Motor neuron (in vitro differentiated cells): ENCODE measurements at regions not wholly inside any gene's neighbourhood (a gene's known extent, or its start where the extent isn't known, plus 50 kb on each side); places are given as distances from the start of the nearest gene placed in this dataset.

Source experiments
- ATAC-seq, 8 experiments: fragments of 200-7000 bp; cut with Tn5 transposase; replicated peaks in 6 of 8; 2 replicates each; pipeline ENCODE4 v1.8.0; 2021; ENCODE audit warnings: mild to moderate bottlenecking in 8 of 8, moderate library complexity in 8 of 8
- H3K27ac ChIP-seq, 2 donors: fragments of 250-450 bp; sonication (Bioruptor Pico); 2 replicates each; pipeline ENCODE4 v1.9.0; 2021; ENCODE audit warnings: antibody characterized with exemption in 2 of 2, mild to moderate bottlenecking in 2 of 2, moderate library complexity in 1 of 2
- H3K4me1 ChIP-seq, 2 donors: fragments of 250-450 bp; sonication (Bioruptor Pico); replicated peaks in 1 of 2; 2 replicates each; pipeline ENCODE4 v1.6.1; 2021; ENCODE audit warnings: antibody characterized with exemption in 2 of 2, mild to moderate bottlenecking in 2 of 2, moderate library complexity in 1 of 2
- H3K4me3 ChIP-seq, 5 donors: fragments of 250-450 bp; sonication (Bioruptor Pico); 2 replicates each; pipeline ENCODE4 v1.9.0; 2021; ENCODE audit warnings: antibody characterized with exemption in 5 of 5, mild to moderate bottlenecking in 5 of 5, moderate library complexity in 4 of 5
- WGBS, 10 experiments: fragments of 450-650 bp; shearing (Covaris generic); methylation state at CpG; one replicate each; pipeline ENCODE4 v1.0.0; 2022; 5-methylcytosine and 5-hydroxymethylcytosine counted together
- in situ Hi-C, 9 experiments: fragments of 400-800 bp; cut with MboI; loops; one replicate each; pipeline ENCODE4 v1.15.0; 2021; ENCODE audit warnings: low sequenced_read_pairs in 9 of 9, low pct_unique_long_range_greater_than_20kb in 2 of 9; ENCODE audit not compliant: unreplicated experiment in 9 of 9

DNA sequence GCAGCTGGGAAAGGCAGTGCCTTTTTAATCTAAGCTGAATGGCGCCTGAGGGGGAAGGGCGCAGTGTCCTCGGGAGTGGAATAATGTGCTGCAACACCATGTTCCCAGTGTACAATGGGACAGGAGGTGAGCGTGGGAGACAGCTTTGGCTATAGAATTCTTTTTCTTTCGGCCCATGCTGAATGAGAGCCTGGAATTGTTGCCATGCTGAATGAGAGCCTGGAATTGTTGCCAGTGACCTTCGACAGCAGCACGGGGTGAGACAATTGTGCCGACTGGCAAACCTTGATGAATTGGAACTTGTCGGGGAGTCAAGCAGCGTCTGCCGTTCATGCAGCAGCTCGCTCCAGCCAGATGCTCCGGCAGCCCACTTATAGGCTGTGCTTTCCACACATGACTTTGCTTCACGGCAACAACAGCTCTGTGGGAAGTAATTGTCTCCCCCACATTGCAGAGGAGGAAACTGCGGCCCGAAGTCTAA, 141.4 kb upstream of the E2F8 start:
- peak in 7 of 8 experiments; percentile 25 to 88 (median 84) for ATAC-seq
- H3K27ac ChIP-seq, result peak overlapping the region; percentile 76 to 82
- peak overlapping the region; percentile 5 to 20 (median 12) for H3K4me3 ChIP-seq
- 0 to 14% (median 2%) methylated on average over 3 to 9 of the region's 16 CpGs; no CpG with 5 or more reads in 3 of the 10 experiments for WGBS, 10 experiments
- peaks cover 29 to 39% of the 10 kb centered on the region in 2 donors for H3K4me1 ChIP-seq
- in situ Hi-C loops, result no loop called here

DNA sequence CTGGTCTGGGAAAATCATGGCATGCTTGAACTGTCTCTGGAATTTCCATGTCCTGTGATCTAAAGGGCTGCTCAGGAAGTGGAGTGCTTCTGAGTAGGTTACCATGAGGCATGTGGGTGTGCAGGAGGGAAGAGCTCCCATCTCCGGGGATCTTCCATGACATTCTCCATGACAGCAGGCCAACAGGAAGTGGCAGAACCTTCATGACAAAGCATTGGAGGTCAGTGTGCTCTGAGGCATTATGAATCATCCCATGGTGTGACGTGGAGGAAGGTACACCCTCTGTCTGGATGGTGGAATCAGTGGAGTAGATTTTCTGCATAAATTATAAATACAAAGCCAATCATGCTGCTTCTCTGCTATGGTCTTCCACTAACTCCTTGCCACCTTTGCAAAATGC, 139.6 kb upstream of the E2F8 start:
- no peak overlapping the region for H3K27ac ChIP-seq
- no peak overlapping the region for H3K4me3 ChIP-seq
- H3K4me1 ChIP-seq, result peaks cover 29 to 37% of the 10 kb centered on the region in 2 donors
- in situ Hi-C loops, result no loop called here
- 0 to 100% (median 63%) methylated on average over 1 to 2 of the region's 2 CpGs; no CpG with 5 or more reads in 5 of the 10 experiments for WGBS, 10 experiments
- ATAC-seq, result peak in 6 of 8 experiments; percentile 4 to 97 (median 62)

DNA sequence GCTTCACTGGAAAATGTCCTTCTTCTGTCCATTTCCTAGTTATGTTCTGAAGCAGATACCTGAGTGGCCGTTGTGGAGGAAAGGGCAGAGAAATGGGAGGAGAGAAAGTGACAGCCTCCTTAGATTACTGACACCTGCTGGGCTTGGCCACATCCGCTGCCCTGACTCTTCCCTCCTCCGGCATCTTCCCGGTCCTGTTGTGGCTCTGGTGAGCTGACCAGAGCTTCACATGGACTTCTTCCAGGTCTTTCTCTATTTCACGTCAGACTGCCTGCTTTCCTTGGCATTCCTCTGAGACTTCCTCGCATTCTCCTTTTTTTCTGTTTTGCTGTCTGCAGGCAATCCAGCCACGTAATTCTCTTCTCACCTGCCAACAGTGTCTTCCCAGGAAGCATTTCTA, 138.7 kb upstream of the E2F8 start:
- H3K4me3 ChIP-seq, result no peak overlapping the region
- no peak overlapping the region for H3K27ac ChIP-seq
- ATAC-seq, result no peak
- in situ Hi-C loops, result no loop called here
- WGBS, 10 experiments, result 62 to 100% (median 90%) methylated on average over 2 to 7 of the region's 7 CpGs; no CpG with 5 or more reads in 1 of the 10 experiments
- H3K4me1 ChIP-seq, result peaks cover 29 to 37% of the 10 kb centered on the region in 2 donors

DNA sequence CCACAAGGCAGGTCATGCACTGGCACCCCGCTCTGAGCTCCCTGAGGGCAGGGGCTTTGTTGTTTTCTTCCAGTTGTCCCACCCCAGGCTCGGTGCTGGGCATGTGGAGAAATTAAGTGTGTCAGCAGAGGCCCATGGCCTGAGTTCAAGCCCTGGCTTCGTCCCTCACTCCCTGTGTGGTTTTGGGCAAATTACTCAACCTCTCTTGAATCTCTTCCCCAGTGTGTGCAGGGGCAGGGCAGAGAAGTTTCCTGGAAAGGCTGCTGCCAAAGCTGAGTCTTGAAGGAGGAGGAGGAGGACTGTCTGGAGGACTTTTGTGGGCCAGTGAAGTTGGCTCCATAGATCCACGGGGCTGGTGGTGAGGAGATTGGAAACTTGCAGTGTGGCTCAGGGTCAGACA, 138.1 kb upstream of the E2F8 start:
- no peak for ATAC-seq
- Histone ChIP-seq H3K27ac (no peak overlapping the region), H3K4me1 (peaks cover 29 to 37% of the 10 kb centered on the region in 2 donors), H3K4me3 (no peak overlapping the region)
- WGBS, 10 experiments, result 13 to 100% (median 88%) methylated on average over 1 to 3 of the region's 4 CpGs; no CpG with 5 or more reads in 3 of the 10 experiments
- in situ Hi-C loops, result no loop called here

DNA sequence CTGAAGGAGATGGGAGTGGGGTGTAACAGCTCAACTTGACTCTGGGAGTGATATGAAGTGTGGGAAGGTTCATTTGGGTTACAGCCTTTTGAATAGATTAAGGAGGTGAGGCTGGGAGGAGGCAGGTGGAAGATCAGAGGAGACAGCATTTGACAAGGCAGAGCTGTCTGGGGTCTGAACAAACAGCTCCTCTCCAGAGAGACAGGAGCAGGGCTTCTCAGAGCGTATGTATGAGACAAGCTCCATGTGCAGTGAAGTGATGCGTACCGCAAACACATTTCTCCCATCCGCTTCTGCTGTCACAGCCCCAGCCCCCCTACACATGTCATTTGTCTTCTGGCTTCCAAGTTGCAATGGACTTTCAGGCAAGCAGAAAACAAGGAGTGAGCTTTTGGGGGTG, 137.1 kb upstream of the E2F8 start:
- WGBS, 10 experiments, result 70 to 100% (median 90%) methylated on average over 1 to 2 of the region's 4 CpGs; no CpG with 5 or more reads in 7 of the 10 experiments
- H3K4me1 ChIP-seq, result peaks cover 23 to 34% of the 10 kb centered on the region in 2 donors
- no peak overlapping the region for H3K4me3 ChIP-seq
- H3K27ac ChIP-seq, result peak overlapping the region in 1 of 2 donors; percentile 5
- in situ Hi-C loops, result no loop called here
- ATAC-seq, result peak in 4 of 8 experiments; percentile 21 to 46 (median 44)

DNA sequence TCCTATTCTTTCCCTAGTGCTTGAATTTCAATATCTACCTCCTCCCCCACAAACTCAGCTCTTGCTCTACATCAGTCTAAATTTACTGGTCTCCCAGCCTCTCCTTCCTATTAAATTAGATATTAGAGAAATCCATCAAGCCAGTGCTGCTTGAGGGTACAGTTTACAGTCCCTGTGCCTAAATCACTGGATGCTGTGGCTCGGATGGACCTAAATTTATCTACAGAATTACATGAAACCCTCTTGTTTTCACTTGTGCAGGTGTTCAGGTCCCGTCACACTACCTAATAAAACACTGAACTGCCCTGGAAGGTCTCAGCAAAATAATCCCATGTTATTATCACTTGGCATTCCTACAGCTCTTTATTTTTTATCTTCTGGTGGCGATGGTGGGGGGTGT, 134.7 kb upstream of the E2F8 start:
- ATAC-seq, result no peak
- WGBS, 10 experiments, result 46 to 100% (median 94%) methylated on average over 1 to 3 of the region's 3 CpGs
- H3K4me1 ChIP-seq, result peaks cover 14 to 16% of the 10 kb centered on the region in 2 donors
- H3K4me3 ChIP-seq, result no peak overlapping the region
- in situ Hi-C loops, result no loop called here
- H3K27ac ChIP-seq, result no peak overlapping the region

DNA sequence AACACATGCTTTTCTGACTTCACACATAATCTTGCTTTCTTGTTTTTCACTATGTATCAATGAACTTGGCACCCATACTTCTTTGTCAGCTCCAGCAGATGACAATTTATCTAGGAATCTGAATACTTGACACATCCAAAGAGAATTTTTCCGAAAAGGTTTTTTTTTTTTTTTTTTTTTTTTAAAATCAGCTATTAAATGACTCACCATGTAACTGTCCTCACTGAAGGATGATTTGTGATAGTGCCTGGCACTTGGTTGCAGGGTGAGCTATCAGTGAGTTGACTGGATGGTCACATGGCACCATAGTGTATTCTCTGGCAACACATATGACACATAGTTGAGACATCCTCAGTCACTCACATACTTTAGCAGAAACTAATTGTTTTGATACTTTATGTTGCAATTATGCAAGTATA, 133.4 kb upstream of the E2F8 start:
- Histone ChIP-seq H3K27ac (no peak overlapping the region), H3K4me3 (no peak overlapping the region), H3K4me1 (peaks cover 25% of the 10 kb centered on the region in 2 donors)
- in situ Hi-C loops, result no loop called here
- WGBS, 10 experiments, result 0 to 89% (median 63%) methylated on average over 1 of the region's 1 CpG; no CpG with 5 or more reads in 1 of the 10 experiments
- peak in 7 of 8 experiments; percentile 88 to 99 (median 93) for ATAC-seq

DNA sequence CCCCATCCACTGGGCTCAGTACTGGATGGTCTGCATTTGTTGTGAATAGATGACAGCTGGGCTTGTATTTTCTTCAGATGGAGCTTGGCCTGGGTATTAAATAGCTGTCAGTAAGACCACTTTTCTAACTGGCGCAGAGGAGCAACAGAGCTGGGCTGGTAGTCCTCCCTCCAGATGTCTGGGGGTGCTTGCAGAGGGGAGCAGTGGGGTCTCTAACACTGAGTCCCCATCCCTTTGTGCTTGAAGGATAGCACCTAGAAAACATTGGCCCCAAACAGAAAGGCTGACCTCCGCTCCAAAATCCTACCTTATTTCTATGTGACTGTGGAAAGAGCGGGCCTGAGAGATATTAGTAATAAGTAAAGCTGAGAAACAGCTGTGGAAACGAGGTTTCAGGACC, 131.6 kb upstream of the E2F8 start:
- no peak overlapping the region for H3K27ac ChIP-seq
- no peak for ATAC-seq
- in situ Hi-C loops, result no loop called here
- H3K4me3 ChIP-seq, result no peak overlapping the region
- 20 to 100% (median 95%) methylated on average over 1 to 4 of the region's 4 CpGs; no CpG with 5 or more reads in 2 of the 10 experiments for WGBS, 10 experiments
- peaks cover 23 to 25% of the 10 kb centered on the region in 2 donors for H3K4me1 ChIP-seq

DNA sequence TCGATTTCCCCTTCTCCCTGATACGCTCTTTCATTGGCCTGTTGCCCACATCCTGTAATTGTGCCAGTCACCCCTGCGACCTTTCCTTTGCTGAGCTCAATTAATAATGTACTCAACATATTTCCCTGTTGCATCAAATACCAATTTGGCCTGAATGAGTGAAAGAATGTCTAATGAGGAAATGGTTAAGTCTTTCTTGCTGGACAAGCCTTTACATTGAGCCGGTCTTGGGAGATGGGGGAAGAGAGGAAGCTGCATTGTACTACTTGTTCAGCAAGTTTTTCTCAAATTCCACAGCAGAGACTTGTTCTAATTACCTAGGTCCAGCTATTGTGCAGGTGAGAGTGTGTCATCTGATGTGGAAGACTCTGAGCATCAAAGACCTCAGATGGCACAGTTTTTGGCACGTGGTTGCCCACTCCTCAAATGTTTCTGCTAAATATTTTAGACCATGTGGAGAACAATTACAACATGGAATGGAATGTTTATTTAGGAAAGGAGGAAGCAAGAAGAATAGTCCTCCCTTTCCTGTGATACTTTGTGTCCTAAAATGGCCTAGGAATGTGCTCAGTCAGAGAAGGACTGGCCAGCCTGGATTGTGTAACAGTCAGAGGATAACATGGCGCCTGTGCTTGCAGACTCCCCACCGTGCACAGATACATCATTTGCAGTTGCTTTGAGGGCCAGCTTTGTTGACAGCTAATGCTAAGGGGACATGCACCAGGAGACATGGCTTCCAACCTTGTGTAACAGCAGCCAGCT, 129.5 kb upstream of the E2F8 start:
- Histone ChIP-seq H3K4me3 (no peak overlapping the region), H3K27ac (no peak overlapping the region), H3K4me1 (peaks cover 23 to 25% of the 10 kb centered on the region in 2 donors)
- in situ Hi-C loops, result no loop called here
- 14 to 90% (median 75%) methylated on average over 1 to 6 of the region's 7 CpGs for WGBS, 10 experiments
- ATAC-seq, result peak in 3 of 8 experiments; percentile 16 to 67 (median 66)

DNA sequence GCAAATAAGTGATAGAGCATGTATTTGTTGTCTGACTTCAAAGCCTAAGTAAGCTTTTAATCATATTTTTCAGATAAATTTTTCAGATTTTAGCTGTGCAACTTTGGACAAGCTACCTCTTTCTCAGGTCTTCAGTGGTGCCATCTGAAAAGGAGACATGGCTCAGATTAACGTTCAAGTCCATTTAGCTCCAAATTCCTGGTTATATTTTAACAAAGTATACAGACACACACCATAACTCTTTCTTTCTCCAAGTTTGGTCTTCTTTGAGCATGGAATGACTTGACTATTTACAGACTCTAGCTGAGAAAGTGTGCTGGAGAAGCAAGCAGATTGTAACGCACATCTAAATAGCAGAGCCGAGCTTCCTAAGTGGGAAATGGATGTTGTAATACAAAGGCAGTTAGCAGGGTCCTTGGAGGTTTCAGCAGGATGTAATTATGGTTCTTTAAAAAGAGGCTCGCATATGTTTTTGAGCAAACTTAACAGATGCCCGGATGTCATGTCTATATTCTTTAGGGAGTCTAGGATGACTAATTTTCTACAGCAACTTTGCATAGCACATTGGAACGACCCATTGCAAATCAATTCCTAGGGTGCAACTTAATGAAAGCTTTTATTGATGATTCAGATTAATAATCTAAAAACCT, 128.1 kb upstream of the E2F8 start:
- WGBS, 10 experiments, result 0 to 63% (median 33%) methylated on average over 1 to 5 of the region's 6 CpGs
- peak in 3 of 8 experiments; percentile 38 to 46 (median 45) for ATAC-seq
- no peak overlapping the region for H3K4me3 ChIP-seq
- no peak overlapping the region for H3K27ac ChIP-seq
- in situ Hi-C loops, result no loop called here
- H3K4me1 ChIP-seq, result peaks cover 23 to 25% of the 10 kb centered on the region in 2 donors

DNA sequence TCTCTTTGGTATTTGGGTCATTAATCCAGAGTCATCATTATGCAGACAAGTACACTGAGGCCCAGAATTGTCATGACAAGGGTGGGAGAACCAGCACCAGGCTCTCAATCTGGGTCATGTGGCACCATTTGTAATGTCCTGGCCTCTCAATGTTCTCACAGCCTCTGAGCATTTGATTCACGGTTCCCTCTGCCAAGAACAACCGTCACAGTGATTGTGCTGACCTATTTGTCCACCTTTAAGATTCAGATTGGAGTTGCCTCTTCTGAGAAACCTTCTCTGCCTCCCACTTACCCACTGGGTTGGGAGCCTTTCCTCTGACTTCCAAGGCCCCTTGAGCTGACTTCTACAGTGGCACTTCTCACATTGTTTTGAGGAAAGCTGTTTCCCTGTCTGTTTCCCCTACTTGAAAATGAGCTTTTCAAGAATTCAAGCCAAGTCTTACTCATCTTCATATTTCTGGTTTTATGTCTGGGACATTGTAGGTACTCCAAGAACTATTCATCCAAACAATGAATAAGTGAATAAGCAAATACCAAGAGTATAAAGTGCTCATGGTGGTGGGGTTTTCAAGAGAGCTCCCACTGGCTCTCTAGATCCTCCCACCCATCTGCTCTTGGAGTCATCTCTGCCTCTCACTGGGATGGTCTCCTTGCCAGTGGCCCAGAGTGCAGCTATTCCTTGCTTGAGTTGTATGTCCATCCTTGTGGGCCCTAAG, 126.4 kb upstream of the E2F8 start:
- no peak for ATAC-seq
- 0 to 100% (median 86%) methylated on average over 1 to 2 of the region's 2 CpGs; no CpG with 5 or more reads in 3 of the 10 experiments for WGBS, 10 experiments
- in situ Hi-C loops, result no loop called here
- no peak overlapping the region for H3K27ac ChIP-seq
- peaks cover 23 to 25% of the 10 kb centered on the region in 2 donors for H3K4me1 ChIP-seq
- H3K4me3 ChIP-seq, result no peak overlapping the region

DNA sequence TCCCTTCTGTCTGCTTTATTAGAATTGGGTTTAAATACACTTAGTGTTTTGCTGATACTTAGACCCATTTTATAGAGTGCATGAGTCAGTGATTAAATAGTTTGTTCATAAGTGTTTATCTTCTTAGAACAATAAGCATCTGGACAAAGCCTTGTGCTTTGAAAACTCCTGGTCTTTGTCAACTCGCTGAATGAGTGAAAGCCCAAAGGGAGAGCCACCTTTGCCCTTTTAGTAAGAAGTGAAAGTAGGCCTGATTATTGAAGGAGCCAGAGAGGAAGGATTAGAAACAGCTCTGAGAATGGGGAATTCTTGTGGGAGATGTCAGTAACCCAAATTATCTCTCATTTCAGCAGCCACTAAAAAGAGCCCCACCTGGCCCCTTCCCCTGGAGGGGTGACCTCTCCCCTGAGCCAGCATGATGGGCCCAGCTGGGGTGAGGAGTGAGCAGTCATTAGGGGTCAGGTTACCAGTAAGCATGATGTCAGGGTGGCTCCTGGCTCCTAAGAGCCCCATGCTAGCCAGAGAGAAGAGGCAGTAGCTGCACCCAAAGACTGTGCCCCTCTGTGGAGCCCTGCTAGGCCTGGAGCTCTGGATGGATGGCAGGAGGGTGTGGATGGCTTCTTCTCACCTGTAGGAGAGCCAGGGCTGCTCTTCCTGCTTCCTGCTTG, 125.1 kb upstream of the E2F8 start:
- no peak for ATAC-seq
- H3K27ac ChIP-seq, result no peak overlapping the region
- in situ Hi-C loops, result no loop called here

More for the DNA sequence above, 125.1 kb upstream of the E2F8 start:
- 15 to 100% (median 67%) methylated on average over 1 of the region's 1 CpG; no CpG with 5 or more reads in 1 of the 10 experiments for WGBS, 10 experiments
- Histone ChIP-seq H3K4me1 (peaks cover 23 to 25% of the 10 kb centered on the region in 2 donors), H3K4me3 (no peak overlapping the region)
